HG03064 (cell line): ENCODE measurements at regions not wholly inside any gene's neighbourhood (a gene's known extent, or its start where the extent isn't known, plus 50 kb on each side); places are given as distances from the start of the nearest gene placed in this dataset.

Source experiments
- ATAC-seq: cut with Tn5 transposase; IDR thresholded peaks from one replicate; pipeline ENCODE4 v1.9.1; 2021; ENCODE audit warnings: low read depth; ENCODE audit not compliant: unreplicated experiment

DNA sequence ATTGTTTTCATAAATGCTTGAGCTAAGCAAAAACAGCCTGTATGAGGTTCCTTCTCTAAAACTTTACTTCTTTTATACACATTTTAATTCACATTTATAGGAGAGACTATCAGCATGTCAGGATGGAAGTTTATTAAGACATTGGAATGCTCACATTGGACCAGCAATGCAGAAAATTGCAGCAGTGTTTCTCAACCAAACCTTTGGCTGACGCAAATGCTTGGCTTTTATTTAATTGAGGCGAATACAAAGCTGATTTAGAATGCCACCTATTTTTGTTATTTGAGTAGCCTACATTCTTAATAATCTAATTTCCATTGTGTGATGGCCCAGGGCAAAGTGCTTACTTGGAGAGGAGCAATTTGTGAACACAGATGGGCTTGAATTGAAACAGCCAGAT lies 283.2 kb downstream of the ARL4A start:
- ATAC-seq = no peak

- ATAC-seq = no peak
These were observed 287.2 kb downstream of the ARL4A start for GRCh38 chr7:12974451-12975166.

DNA sequence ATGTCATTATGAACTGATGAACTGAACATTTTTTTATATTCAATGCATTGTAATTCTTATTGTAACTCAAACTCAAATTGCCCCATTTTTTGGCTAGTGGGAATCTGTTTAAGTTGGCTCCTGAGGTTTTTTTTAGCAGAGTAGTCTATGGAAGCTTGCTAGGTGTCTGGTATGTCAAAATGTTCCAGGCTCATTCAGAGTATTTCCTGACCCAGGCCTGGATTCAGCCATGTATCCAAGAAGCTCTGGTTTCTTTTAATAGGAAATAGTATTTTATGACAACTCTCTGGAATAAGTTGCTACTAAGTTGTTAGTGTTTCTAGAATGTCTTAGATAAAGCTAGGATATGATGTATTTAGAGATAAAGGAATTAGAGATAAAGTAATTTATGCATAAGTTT lies 288.0 kb downstream of the ARL4A start:
- ATAC-seq = no peak

DNA sequence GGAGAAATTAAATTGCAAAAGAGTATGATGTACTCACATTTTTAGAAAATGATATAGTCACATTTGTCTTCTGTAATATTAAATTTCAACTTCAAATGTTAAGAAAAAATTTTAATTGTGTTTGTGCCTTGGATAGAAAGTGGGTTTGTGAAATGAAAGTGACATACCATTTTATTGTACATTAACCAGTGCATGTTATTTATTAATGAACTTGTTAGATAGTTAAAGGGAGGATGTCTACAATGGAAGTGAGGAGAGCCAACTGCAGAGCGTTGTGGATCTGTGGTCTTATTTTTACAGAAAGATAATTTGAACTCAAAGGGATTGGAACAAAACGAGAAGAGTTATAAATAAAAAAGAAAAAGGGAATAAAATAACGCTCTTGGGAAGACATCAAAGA lies 291.7 kb downstream of the ARL4A start:
- no peak for ATAC-seq

DNA sequence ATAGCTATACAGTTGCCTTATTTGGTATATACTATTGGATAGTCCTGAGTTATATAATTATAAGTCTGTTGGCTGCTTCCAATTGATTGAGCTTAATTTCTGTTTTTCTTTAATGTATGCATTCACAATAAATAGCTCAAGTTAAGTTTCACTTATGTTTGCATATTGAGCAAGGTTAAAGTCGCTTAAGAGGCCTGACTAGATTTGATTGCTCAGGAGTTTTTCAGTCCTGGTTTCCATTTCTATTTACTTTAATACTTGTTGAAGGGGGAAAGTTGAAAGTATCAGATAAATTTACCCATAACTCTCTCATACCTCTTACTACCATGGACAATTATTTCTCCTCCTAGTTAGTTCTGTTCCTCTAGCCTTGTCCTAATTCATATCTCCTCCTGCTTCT lies 294.7 kb downstream of the ARL4A start:
- ATAC-seq = no peak

- no peak for ATAC-seq
These were observed 296.7 kb downstream of the ARL4A start for GRCh38 chr7:12984117-12984516.

- no peak for ATAC-seq
These were observed 297.8 kb downstream of the ARL4A start for GRCh38 chr7:12985228-12985627.

GRCh38 chr7:12985752-12986151 lies 298.3 kb downstream of the ARL4A start:
- no peak for ATAC-seq

GRCh38 chr7:12987238-12987637 lies 299.8 kb downstream of the ARL4A start:
- no peak for ATAC-seq

- no peak for ATAC-seq
These were observed 303.0 kb downstream of the ARL4A start for GRCh38 chr7:12990440-12990839.

DNA sequence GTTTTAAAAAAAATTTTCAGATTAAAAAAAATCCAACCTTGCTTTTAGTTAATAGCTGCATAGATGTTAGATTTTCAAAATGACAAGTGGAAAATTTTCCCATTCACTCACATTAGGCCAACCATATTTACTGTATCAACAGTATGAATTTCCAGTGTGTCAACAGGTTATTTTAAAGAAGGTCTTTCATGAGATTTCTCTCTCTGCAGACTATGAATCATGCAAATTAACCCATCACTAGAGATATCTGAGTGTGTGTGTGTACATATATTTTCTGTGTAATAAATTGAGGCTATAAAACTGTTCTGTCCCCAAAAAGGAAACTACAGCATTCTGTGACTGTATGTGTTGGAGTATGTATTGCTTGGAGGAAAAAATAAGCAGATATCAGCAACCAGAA lies 305.6 kb downstream of the ARL4A start:
- no peak for ATAC-seq

DNA sequence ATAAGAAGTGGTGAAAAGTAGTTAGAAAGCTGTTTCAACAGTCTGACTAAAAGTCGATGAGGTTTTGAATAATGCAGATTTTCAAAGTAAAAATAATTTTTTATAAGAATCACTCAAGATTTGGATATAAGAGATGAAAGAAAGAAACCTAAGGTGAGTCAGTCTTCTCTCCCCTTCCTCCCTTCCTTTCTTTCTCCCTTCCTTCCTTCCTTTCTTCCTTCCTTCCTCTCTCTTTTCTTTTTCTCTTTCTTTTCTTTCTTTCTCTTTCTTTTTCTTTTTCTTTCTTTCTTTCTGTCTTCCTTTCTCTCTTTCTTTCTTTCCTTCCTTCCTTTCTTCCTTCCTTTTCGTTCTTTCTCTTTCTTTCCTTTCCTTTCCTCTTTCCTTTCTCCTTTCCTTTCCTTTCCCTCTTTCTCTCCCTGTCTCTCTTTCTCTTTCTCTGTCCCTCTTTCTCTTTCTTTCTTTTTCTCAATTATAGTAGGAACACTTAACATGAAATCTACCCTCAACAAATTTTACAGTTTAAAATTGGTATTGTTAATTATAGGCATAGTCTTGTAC lies 308.6 kb downstream of the ARL4A start:
- ATAC-seq = no peak

DNA sequence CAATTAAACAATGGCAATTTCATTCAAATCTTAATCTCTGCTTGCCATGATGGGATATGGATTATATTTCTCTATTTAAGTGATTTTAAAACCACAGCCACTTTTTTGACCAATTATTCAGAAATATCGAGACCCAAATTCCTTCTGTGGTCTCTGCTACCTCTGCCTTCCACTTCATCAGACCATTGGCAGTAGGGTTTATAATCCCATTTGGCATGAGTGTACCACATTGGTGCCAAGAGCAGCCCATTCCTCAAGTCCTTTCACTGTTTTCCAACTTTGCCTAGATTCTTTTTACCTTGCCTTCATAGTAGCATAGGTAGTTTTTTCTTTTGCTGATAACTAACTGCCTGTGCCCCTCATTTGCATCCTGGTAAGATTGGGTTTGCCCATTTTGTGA lies 319.9 kb downstream of the ARL4A start:
- no peak for ATAC-seq

- no peak for ATAC-seq
These were observed 322.1 kb downstream of the ARL4A start for GRCh38 chr7:13009517-13009916.

DNA sequence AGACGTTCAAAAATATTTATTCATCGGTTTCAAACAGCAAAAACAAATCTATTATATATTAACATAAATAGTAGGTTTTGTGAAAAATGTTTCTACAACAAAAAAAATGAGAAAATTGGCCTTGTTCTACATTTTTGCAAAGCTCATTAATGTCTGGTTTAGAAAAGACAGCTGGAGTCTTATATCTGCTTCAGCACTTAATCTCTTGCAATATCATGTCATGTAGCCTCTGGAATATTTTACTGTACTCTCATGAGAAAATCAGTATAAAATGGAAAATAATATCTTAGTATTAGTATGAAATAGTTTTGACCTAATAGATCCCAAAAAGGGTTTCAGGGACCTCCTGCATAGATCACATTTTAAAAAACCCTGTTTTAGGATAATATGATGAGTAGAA lies 326.6 kb downstream of the ARL4A start:
- ATAC-seq = no peak

DNA sequence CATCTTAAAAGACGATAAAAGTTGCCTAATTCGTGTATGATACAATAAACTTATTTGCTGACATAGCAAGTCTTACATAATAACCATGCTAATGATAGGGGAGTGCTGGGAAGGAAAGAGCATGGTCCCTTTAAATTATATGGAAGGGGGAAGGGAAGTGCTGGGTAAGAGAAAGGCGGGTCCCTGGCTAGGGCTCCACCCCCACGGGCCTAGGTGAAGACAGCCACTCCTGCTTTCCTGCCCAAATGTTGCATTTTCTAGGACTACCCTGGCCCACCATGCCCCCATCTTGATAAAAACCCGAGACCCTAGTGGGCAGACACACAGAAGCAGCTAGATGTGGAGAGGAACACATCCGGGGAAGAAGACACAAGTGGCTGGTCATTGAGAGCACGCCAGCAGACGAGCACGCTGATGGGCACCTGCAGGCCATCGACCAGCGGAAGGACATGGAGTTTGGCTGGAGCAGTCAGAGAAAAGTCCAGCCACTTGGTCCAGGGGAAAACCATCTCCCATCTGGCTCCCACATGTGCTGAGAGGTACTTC lies 328.7 kb downstream of the ARL4A start:
- ATAC-seq = no peak

- no peak for ATAC-seq
These were observed 329.3 kb downstream of the ARL4A start for GRCh38 chr7:13016592-13017332.

DNA sequence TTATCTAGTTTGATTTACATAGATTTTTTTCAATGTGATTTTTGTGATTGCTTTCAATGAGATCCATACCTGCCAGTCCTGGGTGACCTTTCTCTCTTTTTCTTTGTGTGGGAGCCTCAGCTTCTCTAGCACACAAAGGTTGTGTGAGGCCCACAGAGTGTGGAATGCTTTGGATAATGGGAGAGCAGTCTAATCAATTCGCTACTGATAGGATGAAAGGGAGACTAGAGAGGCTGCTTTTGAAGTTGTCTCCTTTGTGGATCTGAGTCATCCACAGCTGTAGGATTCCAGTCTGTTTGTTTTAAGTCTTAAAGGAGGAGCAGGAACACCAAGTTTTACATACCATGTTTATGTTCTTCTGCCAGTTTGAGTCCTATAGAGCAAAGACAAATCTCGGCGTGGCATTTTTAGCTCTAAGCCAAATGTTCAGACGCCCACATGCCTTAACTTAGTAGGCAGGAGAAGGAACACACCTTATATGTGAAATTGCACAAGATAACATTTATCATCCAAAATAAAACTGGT lies 330.0 kb downstream of the ARL4A start:
- ATAC-seq = no peak

- no peak for ATAC-seq
These were observed 330.4 kb downstream of the ARL4A start for GRCh38 chr7:13017881-13018280.

- ATAC-seq = no peak
These were observed 334.3 kb downstream of the ARL4A start for GRCh38 chr7:13021566-13022300.
